ENCODE measurements at regions not wholly inside any gene's neighbourhood (a gene's known extent, or its start where the extent isn't known, plus 50 kb on each side); places are given as distances from the start of the nearest gene placed in this dataset.

GRCh38 chr7:91628742-91629141 is 251.8 kb downstream of the MTERF1 start:
- no peak overlapping the region for H3K4me3 ChIP-seq (ENCODE audit: low read depth, low read length)
- no peak for TF ChIP-seq CTCF (IDR thresholded peaks at IDR 0.05; ENCODE audit: insufficient read depth, low read depth, low read length)
- no peak for DNase-seq (ENCODE audit: low read depth)

- TF ChIP-seq CTCF (IDR thresholded peaks at IDR 0.05; ENCODE audit: insufficient read depth, low read depth, low read length), result no peak
- no peak for DNase-seq (ENCODE audit: low read depth)
- no peak overlapping the region for H3K4me3 ChIP-seq (ENCODE audit: low read depth, low read length)
Observed at GRCh38 chr7:91630581-91631380, 249.7 kb downstream of the MTERF1 start.

DNA sequence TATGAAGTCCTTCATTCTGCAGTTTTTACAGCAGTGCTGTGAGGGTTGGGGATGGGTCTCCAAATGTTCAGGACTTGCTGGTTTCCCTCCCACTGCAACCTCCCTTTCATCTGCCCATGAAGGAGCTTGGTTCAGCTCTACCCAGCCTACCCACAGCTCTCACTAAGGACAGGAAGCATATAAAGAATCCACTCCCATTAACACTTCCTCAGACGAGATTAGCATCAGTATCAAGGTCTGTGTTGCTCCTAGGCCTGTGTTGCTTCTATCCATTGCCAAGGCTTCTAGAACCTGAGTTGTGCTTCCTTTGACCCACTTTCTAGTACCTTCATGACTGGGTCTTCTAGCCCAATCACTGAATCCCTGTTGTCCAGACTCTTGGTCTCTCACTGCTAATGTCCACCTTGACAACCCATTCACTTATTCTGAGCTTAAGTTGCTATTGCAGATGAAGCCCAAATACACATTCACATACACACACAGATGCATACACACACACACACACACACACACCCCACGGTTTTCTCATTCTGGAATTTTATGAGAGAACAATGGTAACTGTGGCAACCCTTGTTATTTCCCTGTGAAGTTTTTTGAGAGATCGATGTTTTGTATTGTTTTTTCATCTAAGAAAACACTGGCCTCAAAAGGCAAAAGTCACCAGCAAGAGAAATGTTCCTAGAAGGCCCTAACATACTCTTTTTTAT is 248.1 kb downstream of the MTERF1 start:
- no peak for TF ChIP-seq CTCF (IDR thresholded peaks at IDR 0.05; ENCODE audit: insufficient read depth, low read depth, low read length)
- no peak overlapping the region for H3K4me3 ChIP-seq (ENCODE audit: low read depth, low read length)
- DNase-seq (ENCODE audit: low read depth), result no peak

- no peak overlapping the region for H3K4me3 ChIP-seq (ENCODE audit: low read depth, low read length)
- TF ChIP-seq CTCF (IDR thresholded peaks at IDR 0.05; ENCODE audit: insufficient read depth, low read depth, low read length), result no peak
- no peak for DNase-seq (ENCODE audit: low read depth)
Observed at GRCh38 chr7:91633013-91633441, 247.5 kb downstream of the MTERF1 start.

- no peak for TF ChIP-seq CTCF (IDR thresholded peaks at IDR 0.05; ENCODE audit: insufficient read depth, low read depth, low read length)
- DNase-seq (ENCODE audit: low read depth), result no peak
Observed at GRCh38 chr7:91634485-91635177, 245.9 kb downstream of the MTERF1 start.

GRCh38 chr7:91636129-91636724 is 244.3 kb downstream of the MTERF1 start:
- TF ChIP-seq CTCF (IDR thresholded peaks at IDR 0.05; ENCODE audit: insufficient read depth, low read depth, low read length), result peak; percentile 64
- DNase-seq (ENCODE audit: low read depth), result peak; percentile 29
- H3K4me3 ChIP-seq (ENCODE audit: low read depth, low read length), result no peak overlapping the region

More at GRCh38 chr7:91634485-91635177, 245.9 kb downstream of the MTERF1 start:
- no peak overlapping the region for H3K4me3 ChIP-seq (ENCODE audit: low read depth, low read length)
